HG03060 (cell line): ENCODE measurements at regions not wholly inside any gene's neighbourhood (a gene's known extent, or its start where the extent isn't known, plus 50 kb on each side); places are given as distances from the start of the nearest gene placed in this dataset.

ENCODE experiments used
- ATAC-seq: cut with Tn5 transposase; IDR thresholded peaks from one replicate; pipeline ENCODE4 v1.9.1; 2021; ENCODE audit warnings: low read depth, moderate number of reproducible peaks; ENCODE audit not compliant: unreplicated experiment

DNA sequence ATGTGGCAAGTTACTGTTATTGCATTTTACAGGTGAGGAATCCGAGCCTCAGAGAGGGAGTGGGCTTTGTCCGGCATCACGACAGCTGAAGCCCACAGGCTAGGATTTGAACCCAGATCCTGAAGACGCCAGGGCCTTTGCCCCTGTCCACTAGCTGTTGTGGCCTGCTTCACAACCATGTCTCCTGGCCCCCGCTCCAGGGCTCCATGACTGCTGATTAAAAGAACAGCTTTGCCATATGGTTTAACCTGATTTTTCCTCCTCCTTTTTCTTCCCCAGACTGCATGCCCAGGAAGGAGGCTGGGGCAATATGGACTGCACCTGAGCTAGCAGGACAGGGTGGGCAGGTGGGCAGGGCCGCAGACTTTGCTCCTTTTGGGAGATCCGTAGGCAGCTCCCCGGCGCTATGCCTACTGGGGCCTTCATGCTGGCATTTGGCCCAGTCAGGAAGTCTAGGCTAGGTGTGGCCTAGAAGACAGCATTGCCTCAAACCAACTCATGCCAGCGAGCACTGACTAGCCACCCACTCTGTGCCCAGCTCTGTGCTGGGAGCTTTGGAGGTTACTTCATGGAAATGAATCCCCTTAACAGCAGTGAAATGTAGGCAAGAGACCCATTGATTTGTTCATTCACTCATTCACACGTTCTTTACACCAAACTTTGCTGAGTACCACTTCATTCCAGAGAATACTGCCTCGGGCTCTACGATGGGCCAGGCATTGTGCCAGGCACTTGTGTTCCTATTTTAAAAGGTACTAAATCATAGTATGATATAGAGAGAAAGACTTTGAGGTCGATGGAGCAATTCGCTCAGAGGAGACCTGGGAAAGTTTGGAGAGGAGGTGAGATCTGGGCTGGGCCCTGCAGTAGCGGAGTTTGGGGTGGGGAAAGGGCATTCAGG is 94.3 kb upstream of the CPEB4 start:
- ATAC-seq, result no peak

DNA sequence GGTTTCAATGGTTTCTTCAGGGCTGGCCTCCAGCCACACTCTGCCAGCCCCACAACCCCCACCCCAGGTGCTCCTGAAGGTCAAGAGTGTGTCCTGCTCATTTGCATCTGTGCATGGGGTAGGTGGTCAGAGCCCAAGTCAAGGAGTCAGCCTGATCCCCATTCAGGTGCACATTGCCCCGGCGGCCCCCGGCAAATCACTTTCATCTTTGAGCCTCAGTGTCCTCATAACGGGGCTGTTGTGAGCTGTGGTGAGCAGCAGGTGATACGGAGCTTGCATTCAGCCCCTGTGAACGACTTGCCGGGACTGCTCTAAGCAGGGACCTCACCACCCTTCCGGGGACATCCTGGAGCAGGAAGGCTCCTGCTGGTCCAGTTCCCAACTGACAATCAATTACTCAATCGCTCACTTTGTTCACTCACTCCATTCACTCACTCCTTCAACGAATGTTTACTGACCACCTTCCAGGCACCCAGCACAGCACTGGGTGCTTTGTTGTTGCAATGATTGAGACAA is 93.2 kb upstream of the CPEB4 start:
- no peak for ATAC-seq

DNA sequence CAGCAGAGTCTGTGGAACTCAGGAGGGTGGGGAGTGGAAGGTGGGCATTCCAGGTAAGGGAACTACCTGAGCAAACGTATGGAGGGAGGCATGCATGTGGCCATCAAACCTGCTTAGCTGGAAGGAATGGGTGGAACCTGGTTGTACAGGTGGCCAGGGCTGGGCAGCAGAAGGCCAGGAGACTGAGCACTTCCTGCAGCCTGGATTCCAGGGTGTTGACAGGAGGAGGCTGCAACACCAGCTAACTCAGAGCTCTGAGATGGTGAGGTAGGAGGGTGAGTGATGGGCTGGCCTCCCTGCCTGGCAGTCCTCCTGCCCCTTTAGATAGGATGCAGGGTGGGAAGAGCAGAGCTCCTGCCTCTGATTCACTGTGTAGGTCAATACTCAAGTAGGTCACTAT is 92.5 kb upstream of the CPEB4 start:
- ATAC-seq, result no peak

DNA sequence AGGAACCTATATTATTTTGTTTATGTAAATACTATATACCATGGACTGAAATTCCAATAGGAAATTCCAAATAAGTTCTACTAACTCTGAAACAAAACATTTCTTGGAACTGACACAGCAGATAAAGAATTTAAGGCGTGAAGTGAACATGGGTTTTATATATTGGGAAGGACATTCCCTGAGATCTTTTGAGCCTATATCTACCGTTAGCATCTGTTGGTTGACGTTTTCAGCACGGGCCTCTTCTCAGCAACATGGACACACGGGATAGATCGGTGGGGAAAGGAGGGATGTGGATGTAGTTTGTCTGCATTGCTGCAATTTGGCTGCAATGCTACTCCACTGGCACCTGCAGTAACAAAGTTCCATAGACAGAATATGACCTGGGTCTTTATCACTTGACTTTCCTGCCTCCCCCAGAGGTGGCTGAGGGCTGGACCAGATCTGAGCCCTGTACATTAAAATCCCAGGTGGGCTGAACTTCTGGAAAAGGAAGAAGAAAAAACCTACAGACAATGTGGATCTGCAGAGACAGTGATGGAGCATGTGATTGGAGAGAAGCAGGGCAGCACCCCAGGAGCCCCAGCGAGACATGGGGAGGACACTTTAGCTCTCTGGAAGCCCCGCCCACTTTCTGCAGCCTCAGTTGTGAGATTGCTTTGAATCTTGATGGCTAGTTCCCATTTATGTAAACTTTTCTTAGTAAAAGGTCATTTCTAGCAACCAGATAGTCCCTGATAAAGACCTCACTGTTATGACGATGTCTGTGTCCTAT is 91.2 kb upstream of the CPEB4 start:
- no peak for ATAC-seq

DNA sequence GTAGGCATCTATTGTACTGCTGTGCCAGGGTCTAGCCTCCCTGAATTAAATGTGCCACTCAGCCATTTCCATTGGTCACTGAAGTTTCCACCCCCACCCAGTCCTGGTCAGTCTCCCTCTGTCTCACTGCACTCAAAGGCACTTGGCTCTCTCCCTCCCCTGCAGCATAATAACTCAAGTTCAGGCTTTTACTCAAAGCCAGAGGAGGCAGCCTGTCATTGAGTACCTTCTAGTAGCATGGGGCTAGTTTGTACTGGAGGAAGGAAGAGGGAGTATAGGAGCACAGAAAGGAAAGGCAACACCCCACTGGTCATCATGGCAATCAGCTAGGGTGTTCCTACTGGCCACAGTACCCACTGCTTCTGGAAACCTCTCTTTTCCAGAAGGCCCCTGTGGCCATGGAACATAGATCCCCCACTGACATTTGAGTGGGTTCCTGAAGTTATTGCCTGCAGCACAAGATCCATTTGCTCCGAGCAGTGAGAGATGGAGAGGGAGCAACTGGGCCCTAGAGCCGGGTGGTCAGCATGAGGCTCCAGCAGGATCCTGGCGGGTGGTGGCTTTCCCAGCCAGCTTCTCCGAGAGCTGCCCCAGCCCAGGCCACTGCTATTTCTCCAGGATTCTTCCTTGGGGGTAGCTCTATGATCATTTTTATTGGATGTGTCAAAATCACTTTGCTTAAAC is 89.9 kb upstream of the CPEB4 start:
- ATAC-seq, result no peak

DNA sequence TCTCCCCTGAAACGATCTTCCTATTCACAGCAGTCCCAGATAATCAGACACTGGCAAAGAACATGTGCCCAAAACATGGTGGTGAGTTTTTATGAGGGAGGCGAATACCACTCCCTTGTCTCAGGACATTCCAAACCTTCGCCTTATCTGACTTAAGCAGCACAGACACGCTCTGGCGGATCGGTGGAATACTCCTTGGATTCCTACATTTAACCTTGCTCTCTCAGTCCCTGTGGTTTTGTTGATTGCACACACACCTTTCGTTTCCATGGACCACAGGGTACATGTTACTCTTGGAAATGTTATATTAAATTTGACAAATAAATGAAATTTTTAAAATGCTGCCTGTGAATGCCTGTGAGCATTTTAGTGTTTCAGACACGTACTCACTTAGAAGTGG is 87.8 kb upstream of the CPEB4 start:
- ATAC-seq, result no peak

DNA sequence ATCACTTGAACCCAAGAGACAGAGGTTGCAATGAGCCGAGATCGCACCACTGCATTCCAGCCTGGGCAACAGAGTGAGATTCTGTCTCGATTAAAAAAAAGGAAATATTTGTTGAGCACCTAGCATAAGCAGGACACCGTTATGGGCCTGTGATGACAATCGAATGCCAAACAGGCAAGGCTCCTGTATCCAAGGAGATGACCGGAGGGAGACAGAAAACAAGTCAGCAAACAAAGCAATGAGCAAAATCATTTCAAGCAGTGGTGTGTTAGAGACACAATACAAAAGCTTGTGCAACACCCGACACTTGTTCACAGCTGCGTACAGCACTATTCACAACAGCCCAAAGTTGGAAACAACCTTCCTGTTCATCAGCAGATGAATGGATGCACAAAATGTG is 87.1 kb upstream of the CPEB4 start:
- no peak for ATAC-seq

DNA sequence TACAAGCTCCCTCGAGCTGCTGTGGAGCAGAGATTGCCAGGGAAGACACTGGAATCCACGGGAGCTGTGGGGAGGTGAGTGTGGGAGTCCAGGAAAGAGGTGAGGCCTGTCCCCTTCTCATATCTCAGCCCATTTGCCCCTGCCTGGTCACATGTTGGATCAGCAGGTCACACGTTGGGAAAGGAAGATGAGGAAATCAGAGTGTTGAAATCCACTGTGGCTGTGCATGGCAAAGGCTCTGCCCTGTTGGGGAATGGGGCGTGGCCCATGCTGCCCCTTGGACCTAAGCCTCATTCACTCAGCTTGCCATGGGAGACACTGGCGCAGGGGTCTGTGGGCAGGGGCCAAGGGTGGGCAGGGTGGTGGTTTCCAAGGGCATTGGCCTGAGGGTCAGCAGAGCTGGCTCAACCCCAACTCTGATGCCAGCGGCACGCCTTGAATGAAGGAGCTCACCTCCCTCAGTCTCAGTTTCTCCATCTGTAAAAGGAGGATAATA is 85.4 kb upstream of the CPEB4 start:
- ATAC-seq, result no peak

DNA sequence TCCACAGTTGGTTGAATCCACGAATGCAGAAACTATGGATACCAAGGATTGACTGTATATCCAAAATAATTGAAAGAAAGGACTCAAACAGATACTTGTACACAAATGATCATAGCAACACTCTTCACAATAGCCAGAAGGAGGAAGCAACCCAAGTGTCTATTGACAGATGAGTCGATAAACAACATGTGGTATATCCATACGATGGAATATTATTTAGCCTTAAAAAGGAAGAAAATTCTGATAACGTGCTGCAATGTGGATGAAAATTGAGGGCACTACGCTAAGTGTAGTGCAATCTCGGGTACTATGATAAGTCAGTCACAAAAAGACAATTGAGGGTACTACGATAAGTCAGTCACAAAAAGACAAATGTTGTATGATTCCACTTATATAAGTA is 83.6 kb upstream of the CPEB4 start:
- no peak for ATAC-seq

DNA sequence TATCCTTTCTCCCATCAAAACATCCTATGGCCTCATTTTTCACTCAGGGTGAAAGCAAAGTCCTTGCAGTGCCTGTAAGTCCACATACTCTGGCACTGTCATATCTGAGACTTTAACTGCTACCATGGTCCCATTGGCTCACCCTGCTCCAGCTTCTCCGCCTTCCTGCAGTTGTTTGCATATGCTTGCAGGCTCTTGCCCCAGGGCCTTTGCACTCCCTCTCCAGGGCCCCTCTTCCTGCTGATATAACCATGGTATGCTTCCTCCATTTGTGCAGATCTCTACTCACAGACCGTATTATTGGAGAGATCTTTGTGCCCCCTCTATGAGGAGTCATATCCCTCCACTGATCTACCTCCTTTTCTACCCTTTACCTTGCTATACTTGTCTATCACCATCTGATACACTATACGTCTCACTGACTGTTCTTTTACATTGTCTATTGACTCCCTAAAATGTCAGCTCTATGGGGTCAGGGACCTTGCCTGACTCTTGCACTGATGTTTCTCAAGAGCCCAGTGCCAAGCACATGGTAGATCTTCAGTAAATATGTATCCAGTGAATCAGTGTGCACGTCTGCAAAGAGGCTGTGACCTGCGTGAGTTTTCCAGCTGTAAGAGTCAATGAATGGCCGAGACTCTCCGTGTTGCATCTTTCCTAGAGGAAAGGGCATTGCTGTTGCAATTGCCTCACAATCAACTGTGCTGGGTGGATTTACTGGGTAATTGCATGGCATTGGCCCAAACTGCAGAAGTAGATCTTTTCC is 81.7 kb upstream of the CPEB4 start:
- no peak for ATAC-seq

DNA sequence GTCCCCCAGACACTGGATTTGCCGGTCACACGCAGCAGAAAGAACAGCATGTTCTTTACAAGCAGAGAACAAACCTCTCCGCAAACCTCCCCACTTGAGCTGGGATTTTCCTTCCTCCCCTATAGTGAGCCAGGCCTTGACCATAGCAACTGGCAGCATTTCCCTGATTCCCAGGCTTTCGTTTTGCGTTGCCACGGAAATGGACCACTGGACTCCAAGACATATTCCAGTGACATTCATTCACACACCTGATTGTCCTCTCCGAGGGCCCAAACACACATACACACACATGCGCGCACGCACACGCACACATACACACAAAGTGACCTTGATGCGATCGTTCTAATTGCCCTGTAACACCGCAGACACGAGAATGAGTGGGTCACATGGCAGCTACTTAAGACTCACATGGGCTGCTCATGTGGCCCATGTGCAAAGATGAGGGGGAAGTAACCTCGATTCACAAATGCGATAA is 80.9 kb upstream of the CPEB4 start:
- ATAC-seq, result no peak

DNA sequence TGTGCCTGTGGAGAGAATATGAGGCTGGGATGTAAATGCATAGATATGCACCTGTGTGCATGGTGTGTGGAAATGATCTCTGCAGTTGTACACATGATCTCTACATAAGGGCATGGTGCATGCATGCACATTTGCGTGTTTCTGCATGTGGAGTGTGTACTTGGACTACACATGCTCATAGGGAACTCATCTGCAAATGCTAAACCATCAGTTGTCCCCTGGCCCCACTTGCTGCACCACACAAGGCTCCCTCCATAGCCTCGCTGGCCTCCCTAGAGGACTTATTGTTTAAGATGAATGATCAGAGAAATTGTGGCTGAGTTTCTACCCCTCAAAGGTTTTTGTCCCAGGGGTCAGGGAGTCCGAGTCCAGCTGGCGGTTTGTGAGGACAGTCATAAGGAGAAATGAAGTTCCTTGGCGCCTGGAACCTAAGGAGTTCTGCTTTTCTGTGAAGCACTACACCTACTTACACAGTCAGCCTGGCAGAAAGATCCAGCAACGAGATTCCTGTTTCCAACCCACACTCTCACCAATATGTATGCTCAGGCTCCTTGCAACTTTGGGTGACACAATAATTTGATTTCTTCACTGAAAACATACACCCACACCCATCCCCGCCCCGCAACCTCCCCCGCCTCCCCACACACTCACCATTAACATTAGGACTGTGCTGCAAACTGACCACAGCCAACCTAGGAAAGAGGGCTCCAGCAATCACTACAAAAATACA is 79.9 kb upstream of the CPEB4 start:
- ATAC-seq, result no peak

DNA sequence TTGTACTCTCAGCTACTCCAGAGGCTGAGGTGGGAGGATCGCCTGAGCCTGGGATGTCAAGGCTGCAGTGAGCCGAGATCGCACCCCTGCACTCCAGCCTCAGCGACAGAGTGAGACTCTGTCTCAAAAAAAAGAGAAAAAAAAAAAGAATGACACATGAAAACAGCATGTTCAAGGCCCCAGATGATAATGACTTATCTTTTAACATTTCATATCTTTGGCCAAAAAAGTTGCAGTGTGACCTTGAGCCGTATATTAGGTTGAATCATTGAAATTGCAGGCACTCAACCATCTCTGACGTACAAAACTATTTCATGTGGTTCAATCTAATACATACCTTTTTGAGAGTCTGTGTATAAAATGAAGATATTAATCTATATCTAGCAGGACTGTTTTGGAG is 79.1 kb upstream of the CPEB4 start:
- no peak for ATAC-seq

DNA sequence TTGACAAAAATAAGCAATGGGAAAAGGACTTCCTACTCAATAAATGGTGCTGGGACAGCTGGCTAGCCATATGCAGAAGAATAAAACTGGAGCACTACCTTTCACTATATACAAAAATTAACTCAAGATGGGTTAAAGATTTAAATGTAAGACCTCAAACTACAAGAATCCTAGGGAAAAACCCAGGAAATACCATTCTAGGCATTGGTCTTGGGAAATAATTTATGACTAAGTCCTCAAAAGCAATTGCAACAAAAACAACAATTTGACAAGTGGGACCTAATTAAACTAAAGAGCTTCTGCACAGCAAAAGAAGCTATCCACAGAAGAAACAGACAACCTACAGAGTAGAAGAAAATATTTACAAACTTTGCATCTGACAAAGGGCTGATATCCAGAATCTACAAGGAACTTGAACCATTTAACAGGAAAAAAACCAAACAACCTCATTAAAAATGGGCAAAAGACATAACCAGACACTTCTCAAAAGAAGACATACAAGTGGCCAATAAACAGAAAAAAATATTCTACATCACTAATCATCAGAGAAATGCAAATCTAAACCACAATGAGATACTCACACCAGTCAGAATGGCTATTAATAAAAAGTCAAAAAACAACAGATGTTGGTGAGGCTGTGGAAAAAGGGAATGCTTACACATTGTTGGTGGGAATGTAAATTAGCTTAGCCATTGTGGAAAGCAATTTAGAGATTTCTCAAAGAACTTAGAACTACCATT is 75.2 kb upstream of the CPEB4 start:
- no peak for ATAC-seq

DNA sequence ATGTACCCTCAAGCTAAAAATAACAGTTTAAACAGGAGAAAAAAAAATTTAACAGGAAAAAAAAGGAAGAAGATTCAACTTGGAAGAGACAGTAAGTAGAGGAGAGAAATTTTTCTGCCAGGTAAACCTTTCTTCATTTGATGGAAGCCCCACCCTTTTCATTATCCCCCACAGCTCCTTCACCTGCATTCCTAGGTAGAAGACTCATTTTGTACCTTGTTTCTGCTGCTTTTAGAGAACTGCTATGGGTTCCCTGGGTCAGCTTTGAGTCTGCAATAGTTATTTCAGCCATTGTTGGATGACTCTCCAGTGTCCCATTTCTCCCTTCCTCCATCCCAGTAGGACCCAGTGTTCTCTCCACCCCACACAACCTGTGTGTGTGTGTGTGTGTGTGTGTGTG is 74.1 kb upstream of the CPEB4 start:
- ATAC-seq, result no peak

DNA sequence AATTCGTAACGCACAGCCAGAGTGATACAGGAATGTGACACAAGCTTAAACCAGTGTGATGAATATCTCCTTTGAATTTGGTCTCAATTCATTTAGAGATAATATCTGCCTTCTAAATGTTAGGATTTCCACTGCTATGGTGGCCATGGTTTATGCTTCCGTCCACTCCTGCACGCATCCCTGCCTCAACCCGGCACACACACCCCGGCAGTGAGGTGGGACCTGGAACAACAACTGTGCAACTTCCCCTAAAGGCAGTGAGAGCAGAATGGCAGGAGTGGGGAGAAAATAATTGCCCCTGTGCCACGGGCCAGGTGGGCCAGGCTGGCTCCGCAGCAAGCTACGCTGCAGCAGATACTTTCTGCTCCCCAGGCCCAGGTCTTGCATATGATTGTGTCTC is 72.6 kb upstream of the CPEB4 start:
- no peak for ATAC-seq

DNA sequence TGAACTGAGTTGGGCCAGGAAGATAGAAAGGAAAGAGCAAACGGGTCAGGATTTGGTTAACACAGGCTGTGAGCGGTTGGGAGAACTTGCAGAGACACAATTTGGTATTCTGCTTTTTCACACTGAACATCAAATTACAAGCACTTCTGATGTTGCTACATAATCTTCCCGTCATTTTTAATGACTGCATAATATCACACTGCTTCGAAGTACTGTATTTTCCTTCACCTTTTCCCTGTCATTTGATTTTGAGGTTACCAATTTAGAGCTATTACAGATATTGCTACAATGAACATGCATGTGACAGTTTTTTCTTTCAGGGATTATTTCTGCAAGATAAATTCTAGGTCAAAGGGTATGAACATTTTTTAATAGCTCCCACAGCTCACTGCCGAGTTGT is 71.4 kb upstream of the CPEB4 start:
- no peak for ATAC-seq

DNA sequence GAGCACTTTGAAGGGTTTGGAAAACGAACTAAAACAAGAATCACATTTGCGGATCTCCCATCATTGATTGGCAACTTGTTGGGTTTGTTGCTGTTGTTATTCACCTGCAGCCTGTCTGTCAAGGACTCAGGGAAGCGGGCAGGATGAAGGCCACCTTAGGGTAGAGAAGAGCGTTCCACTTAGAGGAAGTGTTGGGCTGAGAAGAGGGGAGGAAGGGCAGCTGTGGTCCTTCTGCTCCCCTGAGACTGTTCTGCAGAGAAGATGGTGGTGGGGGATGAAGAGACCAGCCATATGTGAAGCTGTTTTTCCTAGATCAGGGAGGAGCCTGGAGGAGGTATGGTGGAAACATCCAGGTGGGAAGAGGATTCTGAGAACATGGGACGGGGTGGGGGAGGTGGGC is 70.6 kb upstream of the CPEB4 start:
- no peak for ATAC-seq

DNA sequence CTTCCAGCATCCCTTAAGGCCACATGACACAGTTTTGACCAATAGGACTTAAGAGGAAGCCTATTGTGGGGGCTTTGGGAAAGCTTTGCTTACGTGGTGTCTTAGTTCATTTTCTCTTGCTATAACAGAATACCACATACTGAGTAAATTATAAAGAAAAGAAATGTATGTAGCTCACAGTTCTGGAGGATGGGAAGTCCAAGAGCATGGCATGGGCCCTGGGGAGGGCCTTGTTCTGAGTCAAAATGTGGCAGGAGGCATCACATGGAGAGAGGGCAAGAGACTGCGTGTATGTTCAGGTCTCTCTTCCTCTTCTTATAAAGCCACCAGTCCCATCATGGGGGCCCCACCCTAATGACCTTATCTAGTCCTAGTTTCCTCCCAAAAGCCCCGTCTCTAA is 68.6 kb upstream of the CPEB4 start:
- ATAC-seq, result no peak
